Immature natural killer cell (primary cell): ENCODE measurements at regions not wholly inside any gene's neighbourhood (a gene's known extent, or its start where the extent isn't known, plus 50 kb on each side); places are given as distances from the start of the nearest gene placed in this dataset.
A peak's percentile ranks its signal among the peaks of the same experiment; 100 is the strongest.
"Not testable (repeated sequence)": the region's sequence is repeated elsewhere in the genome, so short reads cannot be mapped to it uniquely, and the experiment has no call there.

Experiments used
- DNase-seq, 3 donors: peaks; one replicate each; pipeline ENCODE4 v3.0.0; 2022; ENCODE audit warnings: mixed read lengths in 1 of 3
- H3K27ac Mint-ChIP-seq, 6 donors: one replicate each; pipeline ENCODE4 v1.8.0; 2020; ENCODE audit warnings: mixed read lengths in 6 of 6, mild to moderate bottlenecking in 5 of 6, inconsistent platforms in 4 of 6, moderate library complexity in 3 of 6
- H3K27me3 Mint-ChIP-seq, 3 donors: one replicate each; pipeline ENCODE4 v1.8.0; 2020 to 2021; ENCODE audit warnings: low read depth in 3 of 3, mild to moderate bottlenecking in 3 of 3, mixed read lengths in 3 of 3, moderate library complexity in 3 of 3, inconsistent platforms in 1 of 3
- H3K36me3 Mint-ChIP-seq, 3 donors: one replicate each; pipeline ENCODE4 v1.8.0; 2020; ENCODE audit warnings: mixed read lengths in 3 of 3, inconsistent platforms in 2 of 3, mild to moderate bottlenecking in 2 of 3
- H3K4me1 Mint-ChIP-seq, 2 donors: one replicate each; pipeline ENCODE4 v1.8.0; 2020; ENCODE audit warnings: inconsistent platforms in 2 of 2, mild to moderate bottlenecking in 2 of 2, mixed read lengths in 2 of 2, moderate library complexity in 1 of 2
- H3K4me3 Mint-ChIP-seq, 5 donors: one replicate each; pipeline ENCODE4 v1.8.0; 2020; ENCODE audit warnings: mild to moderate bottlenecking in 5 of 5, mixed read lengths in 5 of 5, inconsistent platforms in 3 of 5, moderate library complexity in 3 of 5
- H3K9me3 Mint-ChIP-seq, 6 donors: one replicate each; pipeline ENCODE4 v1.8.0; 2020; ENCODE audit warnings: mild to moderate bottlenecking in 6 of 6, mixed read lengths in 6 of 6, inconsistent platforms in 4 of 6, moderate library complexity in 3 of 6

- peaks cover 0 to 3% (median 2%) of the 10 kb centered on the region in 3 donors for H3K36me3 Mint-ChIP-seq
- no peak for DNase-seq
- no peaks in the 10 kb centered on the region for H3K4me1 Mint-ChIP-seq
- no peaks in the 10 kb centered on the region for H3K27me3 Mint-ChIP-seq
- H3K4me3 Mint-ChIP-seq = no peak overlapping the region
- no peak overlapping the region for H3K27ac Mint-ChIP-seq
- peaks cover 16 to 40% (median 21%) of the 10 kb centered on the region in 6 donors for H3K9me3 Mint-ChIP-seq
Measured at GRCh38 chr10:81600185-81600584, 274.8 kb upstream of the NRG3 start.

- Mint-ChIP-seq H3K27ac (no peak overlapping the region), H3K36me3 (no peaks in the 10 kb centered on the region), H3K27me3 (no peaks in the 10 kb centered on the region), H3K4me1 (no peaks in the 10 kb centered on the region), H3K9me3 (peaks cover 14 to 40% (median 24%) of the 10 kb centered on the region in 6 donors), H3K4me3 (no peak overlapping the region)
- no peak for DNase-seq
Measured at GRCh38 chr10:81603106-81603620, 271.8 kb upstream of the NRG3 start.

- not testable (repeated sequence) for H3K27ac Mint-ChIP-seq, H3K4me3 Mint-ChIP-seq, H3K4me1 Mint-ChIP-seq, H3K36me3 Mint-ChIP-seq, DNase-seq, H3K27me3 Mint-ChIP-seq
- peaks cover 6 to 36% (median 22%) of the 10 kb centered on the region in 6 donors for H3K9me3 Mint-ChIP-seq
Measured at GRCh38 chr10:81644485-81644884, 230.5 kb upstream of the NRG3 start.

- Mint-ChIP-seq H3K27me3 (peaks cover 0 to 3% (median 0%) of the 10 kb centered on the region in 3 donors), H3K4me1 (no peaks in the 10 kb centered on the region), H3K4me3 (no peak overlapping the region), H3K27ac (no peak overlapping the region), H3K36me3 (no peaks in the 10 kb centered on the region), H3K9me3 (peaks cover 8 to 34% (median 24%) of the 10 kb centered on the region in 6 donors)
- no peak for DNase-seq
Measured at GRCh38 chr10:81655986-81656385, 219.0 kb upstream of the NRG3 start.

- Mint-ChIP-seq H3K27ac (no peak overlapping the region), H3K4me3 (no peak overlapping the region), H3K9me3 (peaks cover 9 to 42% (median 15%) of the 10 kb centered on the region in 6 donors), H3K36me3 (peaks cover 0 to 5% (median 3%) of the 10 kb centered on the region in 3 donors), H3K27me3 (peaks cover 0 to 1% (median 0%) of the 10 kb centered on the region in 3 donors), H3K4me1 (no peaks in the 10 kb centered on the region)
- no peak for DNase-seq
Measured at GRCh38 chr10:81662837-81663236, 212.2 kb upstream of the NRG3 start.

- DNase-seq, H3K27me3 Mint-ChIP-seq, H3K36me3 Mint-ChIP-seq, H3K27ac Mint-ChIP-seq, H3K4me3 Mint-ChIP-seq, H3K4me1 Mint-ChIP-seq: not testable (repeated sequence)
- peaks cover 12 to 48% (median 18%) of the 10 kb centered on the region in 6 donors for H3K9me3 Mint-ChIP-seq
Measured at GRCh38 chr10:81664800-81665199, 210.2 kb upstream of the NRG3 start.

GRCh38 chr10:81674941-81675340 is 200.1 kb upstream of the NRG3 start:
- H3K9me3 Mint-ChIP-seq = peaks cover 6 to 37% (median 13%) of the 10 kb centered on the region in 6 donors
- no peaks in the 10 kb centered on the region for H3K4me1 Mint-ChIP-seq
- no peaks in the 10 kb centered on the region for H3K27me3 Mint-ChIP-seq
- H3K36me3 Mint-ChIP-seq = no peaks in the 10 kb centered on the region
- H3K27ac Mint-ChIP-seq = no peak overlapping the region
- no peak for DNase-seq
- no peak overlapping the region for H3K4me3 Mint-ChIP-seq

- no peaks in the 10 kb centered on the region for H3K36me3 Mint-ChIP-seq
- H3K9me3 Mint-ChIP-seq = peaks cover 5 to 37% (median 9%) of the 10 kb centered on the region in 6 donors
- DNase-seq = no peak
- H3K4me1 Mint-ChIP-seq = no peaks in the 10 kb centered on the region
- no peak overlapping the region for H3K4me3 Mint-ChIP-seq
- H3K27me3 Mint-ChIP-seq = no peaks in the 10 kb centered on the region
- no peak overlapping the region for H3K27ac Mint-ChIP-seq
Measured at GRCh38 chr10:81679291-81679690, 195.7 kb upstream of the NRG3 start.

- Mint-ChIP-seq H3K9me3 (peaks cover 0 to 32% (median 8%) of the 10 kb centered on the region in 6 donors), H3K4me3 (no peak overlapping the region), H3K36me3 (no peaks in the 10 kb centered on the region), H3K27ac (no peak overlapping the region), H3K4me1 (no peaks in the 10 kb centered on the region), H3K27me3 (peaks cover 0 to 2% (median 0%) of the 10 kb centered on the region in 3 donors)
- DNase-seq = no peak
Measured at GRCh38 chr10:81680359-81680758, 194.6 kb upstream of the NRG3 start.

- Mint-ChIP-seq H3K4me3 (no peak overlapping the region), H3K9me3 (peaks cover 0 to 32% (median 11%) of the 10 kb centered on the region in 6 donors), H3K27ac (no peak overlapping the region), H3K4me1 (no peaks in the 10 kb centered on the region), H3K27me3 (peaks cover 0 to 2% (median 1%) of the 10 kb centered on the region in 3 donors), H3K36me3 (no peaks in the 10 kb centered on the region)
- DNase-seq = no peak
Measured at GRCh38 chr10:81688459-81688858, 186.5 kb upstream of the NRG3 start.

GRCh38 chr10:81696609-81697388 is 178.2 kb upstream of the NRG3 start:
- no peak overlapping the region for H3K27ac Mint-ChIP-seq
- peaks cover 0 to 4% (median 0%) of the 10 kb centered on the region in 3 donors for H3K36me3 Mint-ChIP-seq
- H3K9me3 Mint-ChIP-seq = peaks cover 19 to 71% (median 34%) of the 10 kb centered on the region in 6 donors
- H3K27me3 Mint-ChIP-seq = no peaks in the 10 kb centered on the region
- no peak overlapping the region for H3K4me3 Mint-ChIP-seq
- no peak for DNase-seq
- H3K4me1 Mint-ChIP-seq = no peaks in the 10 kb centered on the region

GRCh38 chr10:81704596-81704995 is 170.4 kb upstream of the NRG3 start:
- Mint-ChIP-seq H3K36me3 (no peaks in the 10 kb centered on the region), H3K4me1 (no peaks in the 10 kb centered on the region), H3K27me3 (no peaks in the 10 kb centered on the region), H3K9me3 (peaks cover 6 to 52% (median 26%) of the 10 kb centered on the region in 6 donors), H3K4me3 (no peak overlapping the region), H3K27ac (no peak overlapping the region)
- DNase-seq = no peak

GRCh38 chr10:81708416-81708815 is 166.6 kb upstream of the NRG3 start:
- Mint-ChIP-seq H3K27ac (no peak overlapping the region), H3K9me3 (peaks cover 2 to 29% (median 11%) of the 10 kb centered on the region in 6 donors), H3K36me3 (no peaks in the 10 kb centered on the region), H3K27me3 (no peaks in the 10 kb centered on the region), H3K4me1 (no peaks in the 10 kb centered on the region), H3K4me3 (peak overlapping the region in 1 of 5 donors; percentile 44)
- DNase-seq = no peak

- peaks cover under 1 to 24% (median 10%) of the 10 kb centered on the region in 6 donors for H3K9me3 Mint-ChIP-seq
- peak overlapping the region in 1 of 5 donors; percentile 44 for H3K4me3 Mint-ChIP-seq
- no peaks in the 10 kb centered on the region for H3K4me1 Mint-ChIP-seq
- no peaks in the 10 kb centered on the region for H3K36me3 Mint-ChIP-seq
- H3K27me3 Mint-ChIP-seq = no peaks in the 10 kb centered on the region
- DNase-seq = peak in 1 of 3 donors; percentile 2
- no peak overlapping the region for H3K27ac Mint-ChIP-seq
Measured at GRCh38 chr10:81708929-81709328, 166.1 kb upstream of the NRG3 start.
